Stimulated activated CD4-positive, alpha-beta T cell treated with anti-CD3 and anti-CD28 coated beads, Interleukin-2, amount 100 ng/mL, for 4 hours (primary cell): ENCODE measurements at regions not wholly inside any gene's neighbourhood (a gene's known extent, or its start where the extent isn't known, plus 50 kb on each side); places are given as distances from the start of the nearest gene placed in this dataset.

Experiments
- DNase-seq: peaks from one replicate; pipeline ENCODE4 v3.0.0-alpha.2; 2020; ENCODE audit warnings: low read depth

- no peak for DNase-seq
These were observed 318.5 kb upstream of the RUNX1 start for GRCh38 chr21:35367553-35367952.

GRCh38 chr21:35366394-35367080 lies 317.4 kb upstream of the RUNX1 start:
- no peak for DNase-seq

DNA sequence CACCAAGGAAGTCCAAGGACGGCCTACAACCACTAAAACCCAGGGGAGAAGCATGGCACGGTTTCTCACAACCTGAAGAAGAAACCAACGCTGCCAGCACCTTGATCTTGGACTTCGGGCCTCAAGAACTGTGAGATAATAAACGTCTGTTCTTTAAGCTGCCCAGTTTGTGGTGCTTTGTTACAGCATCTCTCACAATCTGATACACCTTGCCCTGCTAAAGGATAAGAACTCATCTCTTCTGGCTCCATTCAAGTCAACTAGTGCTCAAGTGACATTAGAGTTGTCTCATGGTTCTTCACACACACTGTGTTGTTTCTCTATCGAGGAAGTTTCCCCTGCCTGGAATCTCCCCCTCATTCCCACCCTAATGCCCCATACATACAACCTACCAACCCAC lies 314.4 kb upstream of the RUNX1 start:
- no peak for DNase-seq

- DNase-seq = no peak
These were observed 312.9 kb upstream of the RUNX1 start for GRCh38 chr21:35361988-35362387.

GRCh38 chr21:35360870-35361570 lies 311.9 kb upstream of the RUNX1 start:
- DNase-seq = no peak

DNA sequence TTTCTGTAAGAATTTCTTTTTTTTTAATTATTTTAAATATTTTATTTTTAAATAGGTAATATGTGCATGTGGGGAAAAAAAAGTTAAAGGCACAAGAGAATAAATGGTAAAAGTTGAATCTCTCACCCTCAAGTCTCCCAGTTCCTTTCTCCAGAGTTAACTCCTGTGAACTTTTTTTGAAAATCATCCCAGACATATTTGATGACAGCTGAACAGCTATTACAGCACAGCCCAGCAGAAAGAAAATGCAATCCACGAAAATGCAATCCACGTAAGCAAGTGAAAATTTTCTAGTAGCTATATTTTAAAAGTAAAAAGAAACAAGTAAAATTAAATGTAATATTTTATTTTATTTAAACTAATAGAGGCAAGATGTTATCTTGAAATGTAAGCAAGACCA lies 310.0 kb upstream of the RUNX1 start:
- no peak for DNase-seq

DNA sequence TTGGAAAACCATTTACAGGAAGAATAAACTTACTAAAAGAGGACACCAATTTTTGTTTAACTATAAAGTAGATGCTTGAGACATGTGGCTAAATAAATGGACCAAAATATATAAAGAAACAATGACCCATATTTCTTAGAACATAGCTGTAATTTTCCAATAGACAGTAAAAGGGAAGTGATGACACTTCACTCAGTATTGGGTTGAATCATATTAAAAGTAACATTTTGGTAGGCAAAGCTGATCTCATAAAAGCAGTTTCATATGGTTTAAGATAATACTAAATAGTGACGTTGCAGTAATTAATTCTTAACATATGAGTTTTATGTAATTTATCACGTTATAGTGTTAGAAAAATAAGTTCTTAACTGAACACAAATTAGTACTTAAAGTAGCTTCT lies 308.9 kb upstream of the RUNX1 start:
- no peak for DNase-seq

- no peak for DNase-seq
These were observed 308.1 kb upstream of the RUNX1 start for GRCh38 chr21:35357041-35357780.

GRCh38 chr21:35354078-35354477 lies 305.0 kb upstream of the RUNX1 start:
- no peak for DNase-seq

DNA sequence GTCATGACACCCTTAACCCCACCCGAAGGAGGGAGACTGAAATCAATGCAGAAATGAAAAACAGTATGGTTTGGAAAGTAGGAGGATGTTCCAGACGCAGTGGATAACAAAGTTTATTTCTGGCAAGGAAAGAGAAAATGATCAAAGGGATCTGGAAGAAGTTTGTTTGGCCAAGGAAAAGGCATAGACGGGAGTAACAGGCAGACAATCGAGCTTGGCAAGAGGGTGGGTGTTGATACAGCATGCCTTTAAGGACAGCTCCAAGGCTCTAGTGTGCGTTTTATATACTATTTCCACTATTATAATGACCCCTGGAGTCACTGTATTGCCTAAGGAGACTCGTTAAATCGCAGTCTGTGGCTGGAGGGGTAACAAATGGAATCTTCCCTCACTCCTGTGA lies 303.7 kb upstream of the RUNX1 start:
- DNase-seq = no peak

DNA sequence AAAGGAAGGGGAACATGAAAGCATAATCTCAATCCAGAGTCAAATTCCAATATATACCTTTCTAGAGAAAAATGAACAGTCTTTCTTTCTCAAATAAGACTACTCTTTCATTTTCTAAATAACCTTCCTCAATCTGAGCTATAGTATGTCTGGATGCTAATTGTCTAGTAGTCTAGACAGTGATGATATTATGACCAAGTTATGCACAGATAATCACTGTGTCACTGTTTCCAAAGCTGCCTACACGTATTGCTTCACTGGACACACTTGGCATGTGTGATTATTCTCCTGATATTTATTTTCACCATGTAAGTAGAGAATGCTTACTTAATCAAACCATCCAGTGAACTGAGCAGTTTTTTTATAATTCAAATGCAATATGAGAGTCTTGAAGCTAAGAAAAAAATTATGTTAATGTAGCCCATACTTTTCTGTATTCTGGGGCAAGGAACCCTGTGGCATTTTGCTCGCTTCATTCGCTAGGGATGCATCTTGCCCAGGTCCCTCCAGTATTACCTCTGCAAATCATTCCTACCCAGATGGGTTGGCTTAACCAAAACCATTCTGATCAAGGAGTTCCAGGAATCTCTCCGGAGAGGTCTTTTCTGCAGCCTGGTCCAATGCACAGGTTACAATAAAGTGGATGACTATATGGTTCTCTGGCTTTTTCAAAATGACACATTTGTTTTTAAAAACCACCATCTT lies 303.1 kb upstream of the RUNX1 start:
- no peak for DNase-seq

- DNase-seq = no peak
These were observed 302.3 kb upstream of the RUNX1 start for GRCh38 chr21:35351434-35351833.

- no peak for DNase-seq
These were observed 301.9 kb upstream of the RUNX1 start for GRCh38 chr21:35350965-35351364.

DNA sequence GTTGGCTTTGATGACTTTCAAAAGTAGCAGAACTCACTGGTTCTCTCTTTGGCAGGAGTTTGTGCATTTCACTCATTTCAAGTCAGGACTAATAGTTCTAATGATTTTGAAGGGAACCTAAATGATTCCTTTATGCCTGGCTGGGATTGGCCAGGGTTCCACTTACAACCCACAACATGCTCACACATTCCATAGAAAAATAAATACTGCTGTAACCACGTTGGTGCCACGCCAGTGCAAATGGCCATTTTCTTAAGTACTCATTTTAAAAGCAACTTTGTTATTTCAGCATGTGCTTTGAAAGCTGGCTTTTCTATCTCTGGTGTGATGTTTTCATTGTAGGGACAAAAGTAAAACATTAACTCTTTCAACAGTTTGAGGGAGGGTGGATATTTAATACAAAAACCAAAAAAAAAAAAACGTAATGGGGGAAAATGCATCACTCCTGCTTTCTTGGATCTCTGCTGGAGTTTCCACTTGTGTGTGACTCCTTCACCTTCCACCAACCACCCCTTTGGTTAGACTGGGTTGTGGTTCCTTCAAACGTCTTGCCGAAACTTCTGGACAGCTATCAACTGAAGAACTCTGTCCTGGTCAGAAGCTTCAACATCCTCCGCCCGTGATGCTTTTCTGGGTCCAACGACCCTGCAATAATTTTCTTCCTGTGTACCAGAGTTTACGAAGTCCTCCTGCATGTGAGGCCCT lies 300.4 kb upstream of the RUNX1 start:
- DNase-seq = no peak

DNA sequence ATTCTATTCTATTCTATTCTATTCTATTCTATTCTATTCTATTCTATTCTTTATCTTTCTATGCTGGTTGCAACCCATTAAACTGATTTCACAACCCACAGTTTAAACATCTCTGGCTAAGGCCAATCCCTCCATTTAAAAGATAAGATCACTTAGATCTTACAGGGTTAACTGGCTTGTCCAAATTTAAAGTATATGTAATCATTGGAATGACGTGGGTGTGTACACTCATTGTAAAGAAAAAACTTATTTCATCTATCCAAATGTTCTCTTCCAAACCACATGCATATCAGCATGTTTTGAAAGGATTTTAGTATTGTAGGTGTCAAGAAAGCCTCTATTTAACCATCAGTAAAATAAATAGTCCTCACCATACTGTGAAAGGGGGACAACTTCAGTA lies 299.6 kb upstream of the RUNX1 start:
- no peak for DNase-seq

DNA sequence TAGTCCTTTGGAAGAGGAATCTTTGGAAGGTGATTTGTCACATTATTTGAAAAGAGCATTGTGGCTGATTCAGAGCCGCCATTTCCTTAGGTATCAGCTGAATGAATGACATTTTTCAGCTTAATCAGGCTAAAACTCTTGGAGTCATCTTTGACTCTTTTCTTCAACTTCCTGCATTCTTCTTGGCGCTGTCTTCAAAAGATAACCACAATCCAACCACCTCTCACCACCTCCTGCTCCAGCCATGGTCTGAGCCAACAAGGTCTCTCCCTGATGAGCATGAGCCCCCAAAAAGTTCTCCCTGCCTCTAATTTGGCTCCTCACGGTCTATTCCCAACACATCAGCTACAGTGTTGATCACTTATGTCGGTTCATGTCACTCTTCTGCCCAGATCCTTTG lies 297.6 kb upstream of the RUNX1 start:
- no peak for DNase-seq

DNA sequence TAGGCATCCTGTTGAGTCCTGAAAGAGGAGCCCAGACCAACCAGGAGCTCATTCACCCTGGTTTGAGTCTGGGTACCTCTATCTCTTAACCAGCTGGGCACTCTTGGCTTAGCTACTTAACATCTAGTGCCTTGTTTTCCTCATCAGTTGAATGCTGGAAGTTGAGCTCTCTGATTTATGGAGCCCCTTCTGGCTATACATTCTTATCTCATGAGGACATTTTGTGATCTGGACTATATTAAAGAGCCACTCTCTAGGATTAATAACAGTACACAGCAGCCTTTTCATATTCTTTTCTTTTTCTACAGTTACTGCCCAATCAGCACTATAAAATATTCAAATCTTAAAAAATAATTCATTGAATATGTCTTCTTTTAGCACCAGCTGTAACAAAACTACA lies 296.9 kb upstream of the RUNX1 start:
- DNase-seq = no peak

DNA sequence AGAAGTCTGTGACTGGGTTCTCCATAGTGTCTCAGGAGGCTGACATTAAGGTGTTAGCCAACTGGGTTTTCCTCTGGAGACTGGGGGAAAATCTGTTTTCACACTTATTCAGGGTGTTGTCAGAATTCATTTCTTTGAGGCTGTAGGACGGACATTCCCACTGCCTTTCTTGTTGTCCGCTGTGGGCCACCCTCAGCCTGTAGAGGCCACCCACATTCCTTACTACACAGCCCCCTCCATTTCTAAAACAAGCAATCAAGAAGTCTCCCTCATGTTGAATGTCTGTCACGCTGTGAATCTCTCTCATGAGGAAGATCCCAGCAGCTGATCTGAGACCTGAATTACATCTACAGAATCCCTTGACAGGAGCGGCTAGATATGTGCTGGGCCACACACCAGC lies 295.5 kb upstream of the RUNX1 start:
- DNase-seq = no peak

- no peak for DNase-seq
These were observed 294.1 kb upstream of the RUNX1 start for GRCh38 chr21:35343046-35343819.

- no peak for DNase-seq
These were observed 293.3 kb upstream of the RUNX1 start for GRCh38 chr21:35342440-35342839.

DNA sequence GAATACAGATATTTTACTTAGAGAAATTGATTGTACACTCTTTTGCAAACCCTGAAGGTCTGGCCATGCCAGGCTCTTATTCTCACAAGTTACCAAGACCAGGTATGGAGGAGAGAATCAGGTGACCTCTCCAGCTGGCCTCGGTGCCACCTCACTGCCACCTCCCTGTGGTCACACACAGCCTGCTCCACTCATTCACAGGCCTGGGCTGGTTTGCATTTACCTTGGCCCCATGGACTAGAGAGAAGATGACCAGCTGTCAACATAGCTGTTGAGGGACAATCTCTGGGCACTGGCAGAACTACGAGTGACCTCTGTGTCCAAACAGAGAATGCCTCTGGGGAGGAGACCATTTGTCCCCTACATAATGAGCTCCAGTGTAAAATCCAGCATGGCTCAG lies 291.2 kb upstream of the RUNX1 start:
- DNase-seq = no peak
